Adrenal gland (tissue), 9 donors: ENCODE measurements at regions not wholly inside any gene's neighbourhood (a gene's known extent, or its start where the extent isn't known, plus 50 kb on each side); places are given as distances from the start of the nearest gene placed in this dataset.

ENCODE experiments used
- DNase-seq, 7 donors: peaks; one replicate each; pipeline ENCODE4 v3.0.0-alpha.2; 2019 to 2020
- H3K27ac ChIP-seq, 5 donors: fragments of 200-600 bp; sonication (generic) in 4 of 5; 1 replicate in 3 of 5; 2 replicates in 2 of 5; pipeline versions ENCODE4 v1.5.1 to v1.8.0; 2016 to 2020; ENCODE audit warnings: mild to moderate bottlenecking in 1 of 5
- H3K27me3 ChIP-seq: fragments of 200-600 bp; 2 replicates; pipeline ENCODE4 v1.8.0; 2021
- H3K36me3 ChIP-seq, 2 donors: fragments of 200-600 bp; replicated peaks in 1 of 2; 1 replicate in 1 of 2; 2 replicates in 1 of 2; pipeline versions ENCODE4 v1.5.1 to v1.8.0; 2018 to 2022
- H3K4me1 ChIP-seq, 2 donors: fragments of 200-600 bp; replicated peaks in 1 of 2; 1 replicate in 1 of 2; 2 replicates in 1 of 2; pipeline versions ENCODE4 v1.5.1 to v1.8.0; 2018 to 2021
- H3K4me3 ChIP-seq, 4 donors: fragments of 200-600 bp; sonication (generic) in 3 of 4; one replicate each; pipeline ENCODE4 v1.5.1; 2016 to 2018
- H3K9me3 ChIP-seq, 3 donors: fragments of 200-600 bp; sonication (generic) in 1 of 3; replicated peaks in 1 of 3; 1 replicate in 2 of 3; 2 replicates in 1 of 3; pipeline versions ENCODE4 v1.5.1 to v1.8.0; 2016 to 2021
- CTCF ChIP-seq, 6 experiments: fragments of 450-650 bp in 4 of 6; fragments of 200-600 bp in 2 of 6; sonication (generic) in 1 of 6; IDR thresholded peaks; 1 replicate in 5 of 6; 2 replicates in 1 of 6; pipeline versions ENCODE4 v1.5.1 to v1.8.0; 2016 to 2021; ENCODE audit warnings: antibody characterized with exemption in 6 of 6, mild to moderate bottlenecking in 2 of 6, moderate library complexity in 1 of 6
- POLR2A ChIP-seq, 2 donors: fragments of 450-650 bp; IDR thresholded peaks; one replicate each; pipeline ENCODE4 v1.6.1; 2017; ENCODE audit warnings: antibody characterized with exemption in 2 of 2, mild to moderate bottlenecking in 2 of 2, moderate library complexity in 1 of 2
- WGBS, 4 donors: extraction: QIAGEN DNeasy Blood & Tissue Kit in 2 of 4; methylation state at CpG; one replicate each; pipeline versions ENCODE4 v1.1.5 to v1.1.7; 2013 to 2017; 5-methylcytosine and 5-hydroxymethylcytosine counted together
- intact Hi-C, 2 donors: fragments of 100-400 bp; cut with DNase I; formaldehyde crosslinking; loops; one replicate each; pipeline versions ENCODE4 v1.14.1 to v1.15.0; 2022 to 2023
- donor health status: healthy with polysubstance abuse.
- donor health status: Bipolar disorder and iron deficiency.
- donor health status: DM: yes; HTN: yes; CAD: no.
- donor health status: DM: no; HTN: no; CAD: no.
- donor health status: DM: no; HTN: no; CAD: no.

GRCh38 chr6:169153401-169153800 lies 100.2 kb downstream of the THBS2 start:
- Histone ChIP-seq H3K4me1 (no peaks in the 10 kb centered on the region), H3K36me3 (no peaks in the 10 kb centered on the region), H3K9me3 (no peaks in the 10 kb centered on the region), H3K27me3 (no peaks in the 10 kb centered on the region), H3K4me3 (no peak overlapping the region), H3K27ac (no peak overlapping the region)
- WGBS, 4 donors: 79 to 90% (median 83%) methylated on average over 4 of the region's 4 CpGs
- TF ChIP-seq POLR2A (IDR thresholded peaks at IDR 0.05) (no peak), CTCF (IDR thresholded peaks at IDR 0.05) (no peak)
- intact Hi-C loops: no loop called here
- no peak for DNase-seq

GRCh38 chr6:169146521-169146920 lies 107.1 kb downstream of the THBS2 start:
- Histone ChIP-seq H3K4me3 (no peak overlapping the region), H3K27ac (no peak overlapping the region), H3K36me3 (no peaks in the 10 kb centered on the region), H3K4me1 (no peaks in the 10 kb centered on the region), H3K27me3 (no peaks in the 10 kb centered on the region), H3K9me3 (no peaks in the 10 kb centered on the region)
- intact Hi-C loops: no loop called here
- TF ChIP-seq CTCF (IDR thresholded peaks at IDR 0.05) (no peak), POLR2A (IDR thresholded peaks at IDR 0.05) (no peak)
- 72 to 80% (median 73%) methylated on average over 2 of the region's 2 CpGs for WGBS, 4 donors
- no peak for DNase-seq

- intact Hi-C loops: no loop called here
- TF ChIP-seq POLR2A (IDR thresholded peaks at IDR 0.05): no peak
- TF ChIP-seq CTCF (IDR thresholded peaks at IDR 0.05): no peak
- Histone ChIP-seq H3K27ac (no peak overlapping the region), H3K4me1 (no peaks in the 10 kb centered on the region), H3K27me3 (no peaks in the 10 kb centered on the region), H3K36me3 (no peaks in the 10 kb centered on the region), H3K4me3 (no peak overlapping the region), H3K9me3 (no peaks in the 10 kb centered on the region)
- 74 to 80% (median 78%) methylated on average over 10 of the region's 10 CpGs for WGBS, 4 donors
- no peak for DNase-seq
Observed at GRCh38 chr6:169145991-169146501, 107.6 kb downstream of the THBS2 start.

- H3K27me3 ChIP-seq: no peaks in the 10 kb centered on the region
- TF ChIP-seq POLR2A (IDR thresholded peaks at IDR 0.05) (no peak), CTCF (IDR thresholded peaks at IDR 0.05) (no peak)
- no peaks in the 10 kb centered on the region for H3K36me3 ChIP-seq
- DNase-seq: no peak
- WGBS, 4 donors: 75 to 88% (median 78%) methylated on average over 6 of the region's 6 CpGs
- no peak overlapping the region for H3K4me3 ChIP-seq
- H3K4me1 ChIP-seq: no peaks in the 10 kb centered on the region
- intact Hi-C loops: no loop called here
- H3K9me3 ChIP-seq: no peaks in the 10 kb centered on the region
- no peak overlapping the region for H3K27ac ChIP-seq
Observed at GRCh38 chr6:169145496-169145895, 108.2 kb downstream of the THBS2 start.
